ENCODE measurements at regions not wholly inside any gene's neighbourhood (a gene's known extent, or its start where the extent isn't known, plus 50 kb on each side); places are given as distances from the start of the nearest gene placed in this dataset.

GRCh38 chr2:11040992-11041391 lies 114.3 kb upstream of the SLC66A3 start:
- DNase-seq, result no peak
- no peak overlapping the region for H3K27ac ChIP-seq
- H3K4me1 ChIP-seq, result no peaks in the 10 kb centered on the region
- no peaks in the 10 kb centered on the region for H3K36me3 ChIP-seq
- H3K4me3 ChIP-seq, result no peak overlapping the region
- intact Hi-C loops (cut with DNase I; ENCODE audit: low total_unique reads), result no loop called here
- no peaks in the 10 kb centered on the region for H3K27me3 ChIP-seq
- no peaks in the 10 kb centered on the region for H3K9me3 ChIP-seq
- no peak for TF ChIP-seq POLR2A (IDR thresholded peaks at IDR 0.05)
- TF ChIP-seq, protein P1, sequence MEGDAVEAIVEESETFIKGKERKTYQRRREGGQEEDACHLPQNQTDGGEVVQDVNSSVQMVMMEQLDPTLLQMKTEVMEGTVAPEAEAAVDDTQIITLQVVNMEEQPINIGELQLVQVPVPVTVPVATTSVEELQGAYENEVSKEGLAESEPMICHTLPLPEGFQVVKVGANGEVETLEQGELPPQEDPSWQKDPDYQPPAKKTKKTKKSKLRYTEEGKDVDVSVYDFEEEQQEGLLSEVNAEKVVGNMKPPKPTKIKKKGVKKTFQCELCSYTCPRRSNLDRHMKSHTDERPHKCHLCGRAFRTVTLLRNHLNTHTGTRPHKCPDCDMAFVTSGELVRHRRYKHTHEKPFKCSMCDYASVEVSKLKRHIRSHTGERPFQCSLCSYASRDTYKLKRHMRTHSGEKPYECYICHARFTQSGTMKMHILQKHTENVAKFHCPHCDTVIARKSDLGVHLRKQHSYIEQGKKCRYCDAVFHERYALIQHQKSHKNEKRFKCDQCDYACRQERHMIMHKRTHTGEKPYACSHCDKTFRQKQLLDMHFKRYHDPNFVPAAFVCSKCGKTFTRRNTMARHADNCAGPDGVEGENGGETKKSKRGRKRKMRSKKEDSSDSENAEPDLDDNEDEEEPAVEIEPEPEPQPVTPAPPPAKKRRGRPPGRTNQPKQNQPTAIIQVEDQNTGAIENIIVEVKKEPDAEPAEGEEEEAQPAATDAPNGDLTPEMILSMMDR (IDR thresholded peaks at IDR 0.05), result no peak

- H3K4me1 ChIP-seq, result no peaks in the 10 kb centered on the region
- no peaks in the 10 kb centered on the region for H3K27me3 ChIP-seq
- intact Hi-C loops (cut with DNase I; ENCODE audit: low total_unique reads), result no loop called here
- no peak for DNase-seq
- H3K9me3 ChIP-seq, result no peaks in the 10 kb centered on the region
- H3K4me3 ChIP-seq, result no peak overlapping the region
- H3K27ac ChIP-seq, result no peak overlapping the region
- TF ChIP-seq, protein P1 (IDR thresholded peaks at IDR 0.05), result no peak
- no peak for TF ChIP-seq POLR2A (IDR thresholded peaks at IDR 0.05)
- no peaks in the 10 kb centered on the region for H3K36me3 ChIP-seq
Measured at GRCh38 chr2:11042841-11043240, 112.4 kb upstream of the SLC66A3 start.

GRCh38 chr2:11043245-11043644 lies 112.0 kb upstream of the SLC66A3 start:
- Histone ChIP-seq H3K9me3 (no peaks in the 10 kb centered on the region), H3K27ac (no peak overlapping the region), H3K36me3 (no peaks in the 10 kb centered on the region), H3K4me1 (no peaks in the 10 kb centered on the region), H3K27me3 (no peaks in the 10 kb centered on the region), H3K4me3 (no peak overlapping the region)
- intact Hi-C loops (cut with DNase I; ENCODE audit: low total_unique reads), result no loop called here
- TF ChIP-seq, protein P1 (IDR thresholded peaks at IDR 0.05), result no peak
- no peak for TF ChIP-seq POLR2A (IDR thresholded peaks at IDR 0.05)
- DNase-seq, result no peak

- no peaks in the 10 kb centered on the region for H3K4me1 ChIP-seq
- no peaks in the 10 kb centered on the region for H3K9me3 ChIP-seq
- no peak overlapping the region for H3K27ac ChIP-seq
- TF ChIP-seq POLR2A (IDR thresholded peaks at IDR 0.05), result no peak
- TF ChIP-seq, protein P1 (IDR thresholded peaks at IDR 0.05), result no peak
- no peaks in the 10 kb centered on the region for H3K27me3 ChIP-seq
- DNase-seq, result no peak
- no peak overlapping the region for H3K4me3 ChIP-seq
- no peaks in the 10 kb centered on the region for H3K36me3 ChIP-seq
- intact Hi-C loops (cut with DNase I; ENCODE audit: low total_unique reads), result no loop called here
Measured at GRCh38 chr2:11044201-11044600, 111.1 kb upstream of the SLC66A3 start.

DNA sequence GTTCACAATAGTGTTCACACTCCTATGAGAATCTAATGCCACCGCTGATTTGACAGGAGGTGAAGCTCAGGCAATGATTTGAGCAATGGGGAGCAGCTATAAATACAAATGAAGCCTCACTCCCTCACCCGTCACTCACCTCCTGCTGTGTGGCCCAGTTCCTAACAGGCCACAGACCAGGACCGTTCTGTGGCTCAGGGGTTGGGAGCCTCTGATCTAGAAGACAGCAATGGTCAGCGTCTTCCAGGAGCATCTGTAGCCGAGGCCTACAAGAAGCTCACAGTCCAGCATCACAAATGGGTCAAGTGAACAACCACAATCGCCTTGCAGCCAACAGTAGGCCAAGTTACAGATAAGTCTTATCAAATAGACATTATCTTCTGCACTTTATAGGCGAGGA lies 110.0 kb upstream of the SLC66A3 start:
- Histone ChIP-seq H3K4me1 (no peaks in the 10 kb centered on the region), H3K4me3 (no peak overlapping the region), H3K27ac (no peak overlapping the region), H3K9me3 (no peaks in the 10 kb centered on the region), H3K27me3 (no peaks in the 10 kb centered on the region), H3K36me3 (no peaks in the 10 kb centered on the region)
- no peak for DNase-seq
- intact Hi-C loops (cut with DNase I; ENCODE audit: low total_unique reads), result no loop called here
- TF ChIP-seq, protein P1 (IDR thresholded peaks at IDR 0.05), result no peak
- TF ChIP-seq POLR2A (IDR thresholded peaks at IDR 0.05), result no peak

All from uterus (tissue), 3 donors.